Posterior vena cava (tissue), 2 donors: ENCODE measurements at regions not wholly inside any gene's neighbourhood (a gene's known extent, or its start where the extent isn't known, plus 50 kb on each side); places are given as distances from the start of the nearest gene placed in this dataset.

Experiments used
- DNase-seq: peaks from one replicate; pipeline ENCODE4 v3.0.0-alpha.2; 2020; ENCODE audit warnings: low spot score
- intact Hi-C, 2 donors: fragments of 100-400 bp; cut with DNase I; formaldehyde crosslinking; loops; one replicate each; pipeline versions ENCODE4 v1.14.1 to v1.14.2; 2022 to 2023
- donor health status: DM: yes; HTN: yes; CAD: no.
- donor health status: DM: yes; HTN: yes; CAD: no.

- no peak for DNase-seq
- intact Hi-C loops: no loop called here
These were observed 599.1 kb upstream of the PRMT6 start for GRCh38 chr1:106457368-106457767.

- DNase-seq: no peak
- intact Hi-C loops: no loop called here
These were observed 597.6 kb upstream of the PRMT6 start for GRCh38 chr1:106458866-106459265.

GRCh38 chr1:106459418-106459817, 597.1 kb upstream of the PRMT6 start:
- DNase-seq: no peak
- intact Hi-C loops: no loop called here

- intact Hi-C loops: no loop called here
- no peak for DNase-seq
These were observed 590.8 kb upstream of the PRMT6 start for GRCh38 chr1:106465666-106466065.

GRCh38 chr1:106480629-106481028, 575.8 kb upstream of the PRMT6 start:
- no peak for DNase-seq
- intact Hi-C loops: no loop called here

GRCh38 chr1:106492880-106493279, 563.6 kb upstream of the PRMT6 start:
- DNase-seq: no peak
- intact Hi-C loops: no loop called here

- intact Hi-C loops: no loop called here
- no peak for DNase-seq
These were observed 561.8 kb upstream of the PRMT6 start for GRCh38 chr1:106494646-106495045.

- no peak for DNase-seq
- intact Hi-C loops: no loop called here
These were observed 558.2 kb upstream of the PRMT6 start for GRCh38 chr1:106498238-106498637.

- intact Hi-C loops: no loop called here
- no peak for DNase-seq
These were observed 553.8 kb upstream of the PRMT6 start for GRCh38 chr1:106502659-106503058.

GRCh38 chr1:106515375-106515774, 541.1 kb upstream of the PRMT6 start:
- no peak for DNase-seq
- intact Hi-C loops: no loop called here

GRCh38 chr1:106517224-106517623, 539.2 kb upstream of the PRMT6 start:
- intact Hi-C loops: no loop called here
- DNase-seq: no peak

- intact Hi-C loops: no loop called here
- DNase-seq: no peak
These were observed 533.0 kb upstream of the PRMT6 start for GRCh38 chr1:106523497-106523896.

GRCh38 chr1:106524631-106525030, 531.8 kb upstream of the PRMT6 start:
- intact Hi-C loops: no loop called here
- no peak for DNase-seq

GRCh38 chr1:106526650-106527049, 529.8 kb upstream of the PRMT6 start:
- no peak for DNase-seq
- intact Hi-C loops: no loop called here

GRCh38 chr1:106534612-106535011, 521.9 kb upstream of the PRMT6 start:
- DNase-seq: no peak

GRCh38 chr1:106536741-106537140, 519.7 kb upstream of the PRMT6 start:
- no peak for DNase-seq
- intact Hi-C loops: no loop called here

More at GRCh38 chr1:106534612-106535011, 521.9 kb upstream of the PRMT6 start:
- intact Hi-C loops: no loop called here

- no peak for DNase-seq
- intact Hi-C loops: no loop called here
These were observed 507.7 kb upstream of the PRMT6 start for GRCh38 chr1:106548726-106549125.

- DNase-seq: no peak
- intact Hi-C loops: no loop called here
These were observed 502.2 kb upstream of the PRMT6 start for GRCh38 chr1:106554294-106554693.

- DNase-seq: no peak
- intact Hi-C loops: no loop called here
These were observed 500.9 kb upstream of the PRMT6 start for GRCh38 chr1:106555571-106555970.

- intact Hi-C loops: no loop called here
- DNase-seq: no peak
These were observed 492.3 kb upstream of the PRMT6 start for GRCh38 chr1:106564192-106564591.

GRCh38 chr1:106568201-106568974, 488.1 kb upstream of the PRMT6 start:
- intact Hi-C loops: no loop called here
- DNase-seq: no peak

GRCh38 chr1:106571109-106571508, 485.4 kb upstream of the PRMT6 start:
- intact Hi-C loops: no loop called here
- DNase-seq: no peak
